ENCODE measurements at regions not wholly inside any gene's neighbourhood (a gene's known extent, or its start where the extent isn't known, plus 50 kb on each side); places are given as distances from the start of the nearest gene placed in this dataset.
A peak's percentile ranks its signal among the peaks of the same experiment; 100 is the strongest.

- H3K4me3 ChIP-seq (ENCODE audit: low read depth, low read length) = no peak overlapping the region
- TF ChIP-seq MAX (IDR thresholded peaks at IDR 0.05; ENCODE audit: low read depth, low read length) (no peak), CTCF (IDR thresholded peaks at IDR 0.05; ENCODE audit: low read depth, low read length) (no peak), MYC (IDR thresholded peaks at IDR 0.05; ENCODE audit: low read depth, low read length) (no peak), POLR2A (IDR thresholded peaks at IDR 0.05; ENCODE audit: extremely low read depth, insufficient read length) (no peak)
- no peak for DNase-seq (ENCODE audit: low read depth)
These were observed 55.8 kb upstream of the SLC6A6 start for GRCh38 chr3:14346642-14347041.

DNA sequence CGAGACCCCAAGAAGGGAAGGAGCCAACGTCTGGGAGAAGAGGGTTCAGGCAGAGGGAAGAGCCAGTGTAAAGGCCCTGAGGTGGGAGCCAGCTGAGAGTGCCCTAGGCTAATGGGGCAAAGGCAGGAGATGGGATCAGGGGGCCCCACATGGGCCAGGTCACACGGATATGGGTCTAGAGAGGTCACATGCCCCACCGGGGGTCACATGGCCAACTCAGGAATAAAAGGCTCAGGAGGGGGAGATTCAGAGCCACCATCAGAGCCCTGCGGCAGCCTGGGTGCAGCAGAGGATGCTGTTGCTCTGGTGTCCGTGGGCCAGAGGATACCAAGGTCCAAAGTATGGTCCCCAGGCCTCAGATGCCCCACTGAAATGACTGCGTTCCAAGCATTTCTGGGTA, 55.3 kb upstream of the SLC6A6 start:
- no peak overlapping the region for H3K4me3 ChIP-seq (ENCODE audit: low read depth, low read length)
- DNase-seq (ENCODE audit: low read depth) = no peak
- TF ChIP-seq POLR2A (IDR thresholded peaks at IDR 0.05; ENCODE audit: extremely low read depth, insufficient read length) (no peak), CTCF (IDR thresholded peaks at IDR 0.05; ENCODE audit: low read depth, low read length) (no peak), MYC (IDR thresholded peaks at IDR 0.05; ENCODE audit: low read depth, low read length) (no peak), MAX (IDR thresholded peaks at IDR 0.05; ENCODE audit: low read depth, low read length) (no peak)

DNA sequence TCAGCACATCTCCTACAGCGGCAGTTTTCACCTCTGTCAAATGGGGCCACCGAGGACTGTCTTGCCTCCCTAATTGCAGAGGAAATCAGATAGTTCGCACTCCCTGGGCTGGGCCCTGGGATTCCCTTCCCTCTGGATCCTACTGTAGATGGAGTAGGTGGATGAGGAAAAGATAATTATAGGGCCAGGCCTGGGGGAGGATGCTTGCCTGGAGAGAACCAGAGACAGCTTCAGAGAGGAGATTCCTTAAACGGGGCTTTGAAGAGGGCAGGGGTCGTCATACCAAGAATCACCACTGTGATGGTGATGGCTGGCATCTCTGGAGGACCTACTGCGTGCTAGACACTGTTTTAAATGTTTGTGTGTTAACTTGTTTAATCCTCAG, 50.8 kb upstream of the SLC6A6 start:
- H3K4me3 ChIP-seq (ENCODE audit: low read depth, low read length) = no peak overlapping the region
- no peak for DNase-seq (ENCODE audit: low read depth)
- TF ChIP-seq MAX (IDR thresholded peaks at IDR 0.05; ENCODE audit: low read depth, low read length) = no peak
- no peak for TF ChIP-seq MYC (IDR thresholded peaks at IDR 0.05; ENCODE audit: low read depth, low read length)
- no peak for TF ChIP-seq POLR2A (IDR thresholded peaks at IDR 0.05; ENCODE audit: extremely low read depth, insufficient read length)
- TF ChIP-seq CTCF (IDR thresholded peaks at IDR 0.05; ENCODE audit: low read depth, low read length) = no peak

DNA sequence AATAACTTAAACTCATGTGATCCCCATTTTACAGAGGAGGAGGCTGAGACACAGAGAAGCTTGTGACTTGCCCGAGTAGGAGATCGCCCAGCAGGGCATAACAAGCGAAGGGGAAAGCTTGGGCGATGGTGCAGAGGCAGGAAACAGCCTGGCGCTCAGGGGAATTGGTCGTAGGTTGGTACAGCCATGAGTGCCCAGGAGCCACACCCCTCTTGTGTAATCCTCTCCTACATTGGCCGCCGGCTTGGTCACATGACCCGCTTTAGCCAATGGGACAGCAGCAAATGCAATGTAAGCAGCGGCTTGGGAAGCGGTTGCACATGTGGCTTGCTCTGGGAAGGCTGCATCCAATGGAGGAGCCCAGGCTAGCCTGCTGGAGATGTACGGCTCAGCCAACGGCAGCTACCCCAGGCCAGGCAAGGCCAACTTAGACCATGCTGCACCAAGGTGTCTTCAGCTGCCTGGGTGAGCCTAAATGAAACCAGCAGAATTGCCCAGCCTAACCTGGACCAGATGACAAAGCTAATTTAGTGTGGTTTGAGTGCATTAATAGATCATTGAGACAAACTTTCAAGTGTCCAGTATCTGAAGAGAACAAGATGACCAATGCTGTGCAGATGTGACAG, 50.3 kb upstream of the SLC6A6 start:
- peak; percentile 86 for TF ChIP-seq MAX (IDR thresholded peaks at IDR 0.05; ENCODE audit: low read depth, low read length)
- peak; percentile 9 for TF ChIP-seq POLR2A (IDR thresholded peaks at IDR 0.05; ENCODE audit: extremely low read depth, insufficient read length)
- no peak for TF ChIP-seq CTCF (IDR thresholded peaks at IDR 0.05; ENCODE audit: low read depth, low read length)
- peak; percentile 49; the same call in 1 of the 2 replicates for TF ChIP-seq MYC (IDR thresholded peaks at IDR 0.05; ENCODE audit: low read depth, low read length)
- no peak overlapping the region for H3K4me3 ChIP-seq (ENCODE audit: low read depth, low read length)
- peak; percentile 70 for DNase-seq (ENCODE audit: low read depth)

Measured in NB4 (cell line).